ENCODE measurements at regions not wholly inside any gene's neighbourhood (a gene's known extent, or its start where the extent isn't known, plus 50 kb on each side); places are given as distances from the start of the nearest gene placed in this dataset.

DNA sequence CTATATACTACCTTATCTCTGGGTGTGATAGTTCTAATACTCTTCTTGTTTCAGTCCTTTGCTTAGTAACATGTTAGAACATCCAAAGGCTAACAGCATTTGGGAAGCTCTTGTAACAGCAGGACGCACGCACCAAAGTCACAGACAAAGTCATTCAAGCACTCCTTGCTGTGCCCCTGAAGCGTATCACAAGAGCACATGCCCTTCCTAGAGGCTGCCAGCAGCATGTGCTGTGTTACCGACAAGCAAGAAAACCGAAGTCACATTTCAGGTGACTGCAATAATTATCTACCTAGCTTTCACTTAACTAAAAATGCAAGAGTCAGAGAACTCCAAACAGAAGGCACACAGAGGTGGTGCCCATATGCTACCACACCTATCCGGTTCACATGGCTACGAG is 194.1 kb downstream of the KLF12 start:
- Histone ChIP-seq H3K4me3 (ENCODE audit: low read depth, low read length) (no peak overlapping the region), H3K27ac (ENCODE audit: low read depth, low read length) (no peak overlapping the region), H3K4me1 (ENCODE audit: control insufficient read depth, insufficient read depth, low read length, unreplicated experiment) (peaks cover 33% of the 10 kb centered on the region), H3K79me2 (ENCODE audit: control insufficient read depth, insufficient read depth, low read length, unreplicated experiment) (peaks cover 19% of the 10 kb centered on the region), H2AFZ (ENCODE audit: low read length, unreplicated experiment) (no peak overlapping the region), H3K36me3 (ENCODE audit: insufficient read depth, low read length) (no peaks in the 10 kb centered on the region), H3K27me3 (ENCODE audit: insufficient read depth, low read length) (no peaks in the 10 kb centered on the region)

DNA sequence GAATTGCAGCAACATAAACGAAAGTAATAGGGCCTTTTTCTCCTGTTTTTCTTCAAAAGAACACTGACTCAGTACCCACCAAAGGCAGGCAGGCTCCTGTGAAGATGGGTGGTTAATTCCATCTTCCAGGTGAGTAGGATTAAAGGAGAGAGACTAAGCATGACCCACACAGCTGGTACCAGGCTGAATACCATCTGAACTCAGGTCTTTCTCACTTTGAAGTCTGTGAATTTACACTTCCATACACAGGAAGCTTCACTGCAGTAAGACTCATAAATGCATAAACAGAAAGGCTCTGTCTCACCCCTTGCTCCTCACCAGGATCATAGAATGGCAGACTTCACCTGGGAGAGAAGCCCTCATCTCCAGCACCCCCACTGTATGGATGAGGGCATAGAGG is 194.6 kb downstream of the KLF12 start:
- Histone ChIP-seq H3K27me3 (ENCODE audit: insufficient read depth, low read length) (no peaks in the 10 kb centered on the region), H3K27ac (ENCODE audit: low read depth, low read length) (no peak overlapping the region), H3K79me2 (ENCODE audit: control insufficient read depth, insufficient read depth, low read length, unreplicated experiment) (peaks cover 19% of the 10 kb centered on the region), H3K4me1 (ENCODE audit: control insufficient read depth, insufficient read depth, low read length, unreplicated experiment) (peaks cover 34% of the 10 kb centered on the region), H3K4me3 (ENCODE audit: low read depth, low read length) (no peak overlapping the region), H2AFZ (ENCODE audit: low read length, unreplicated experiment) (no peak overlapping the region), H3K36me3 (ENCODE audit: insufficient read depth, low read length) (no peaks in the 10 kb centered on the region)

DNA sequence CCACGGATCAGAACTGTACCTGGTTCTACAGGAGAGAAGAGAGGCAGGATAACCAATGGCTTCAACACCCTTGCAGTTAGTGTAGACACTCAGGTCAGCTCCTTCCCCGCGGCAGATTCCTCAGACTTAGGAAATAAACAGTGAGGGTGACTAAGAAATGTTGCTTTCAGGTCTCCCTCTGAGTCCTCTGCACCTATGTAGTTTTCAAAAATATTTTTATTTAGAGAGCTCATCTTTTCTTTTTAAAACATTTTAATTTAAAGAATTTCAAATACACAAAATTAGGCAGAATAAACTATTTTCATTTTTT is 195.2 kb downstream of the KLF12 start:
- peaks cover 40% of the 10 kb centered on the region for H3K4me1 ChIP-seq (ENCODE audit: control insufficient read depth, insufficient read depth, low read length, unreplicated experiment)
- no peaks in the 10 kb centered on the region for H3K27me3 ChIP-seq (ENCODE audit: insufficient read depth, low read length)
- peaks cover 17% of the 10 kb centered on the region for H3K79me2 ChIP-seq (ENCODE audit: control insufficient read depth, insufficient read depth, low read length, unreplicated experiment)
- no peak overlapping the region for H2AFZ ChIP-seq (ENCODE audit: low read length, unreplicated experiment)
- no peak overlapping the region for H3K4me3 ChIP-seq (ENCODE audit: low read depth, low read length)
- peak overlapping the region; percentile 5; the same call in 1 of the 2 replicates for H3K27ac ChIP-seq (ENCODE audit: low read depth, low read length)
- no peaks in the 10 kb centered on the region for H3K36me3 ChIP-seq (ENCODE audit: insufficient read depth, low read length)

DNA sequence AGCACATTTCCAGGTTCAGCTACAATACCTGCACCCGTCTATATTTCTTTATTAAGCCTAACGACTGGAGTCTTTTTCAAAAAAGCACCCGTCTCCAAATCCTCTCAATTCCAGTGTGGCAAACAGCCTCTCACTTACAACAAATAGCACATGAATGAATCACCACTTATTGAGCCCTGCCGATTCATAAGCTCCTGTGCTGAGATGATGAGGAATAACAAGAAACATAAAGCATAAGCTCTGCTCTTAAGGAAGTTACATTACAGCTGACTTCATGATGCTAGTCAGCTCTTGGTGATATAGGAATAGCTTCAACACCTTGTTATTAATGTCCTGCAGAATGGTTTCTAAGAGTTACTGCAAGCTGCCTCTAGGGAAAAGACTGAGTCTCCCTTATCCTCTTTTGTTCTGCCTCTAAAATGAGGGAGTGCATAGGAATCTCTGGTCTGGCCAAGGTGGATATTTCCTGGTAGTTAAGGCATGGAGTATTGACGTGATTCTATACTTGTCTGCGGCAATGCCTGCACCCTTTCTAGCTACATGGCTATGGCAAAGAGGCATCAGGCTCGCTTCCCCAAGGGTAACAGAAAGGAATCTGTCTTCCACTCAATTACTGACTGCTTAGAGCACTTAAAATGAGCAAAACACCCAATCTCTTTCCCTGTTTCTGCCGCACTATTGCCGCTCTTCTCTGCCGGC is 195.7 kb downstream of the KLF12 start:
- Histone ChIP-seq H3K4me3 (ENCODE audit: low read depth, low read length) (0 out of 2 replicates have a peak overlapping the region, but pooled peaks have one; percentile 10), H3K79me2 (ENCODE audit: control insufficient read depth, insufficient read depth, low read length, unreplicated experiment) (peaks cover 17% of the 10 kb centered on the region), H3K27ac (ENCODE audit: low read depth, low read length) (peak overlapping the region; percentile 33; the same call in 1 of the 2 replicates), H3K27me3 (ENCODE audit: insufficient read depth, low read length) (no peaks in the 10 kb centered on the region), H3K4me1 (ENCODE audit: control insufficient read depth, insufficient read depth, low read length, unreplicated experiment) (peaks cover 39% of the 10 kb centered on the region), H2AFZ (ENCODE audit: low read length, unreplicated experiment) (no peak overlapping the region), H3K36me3 (ENCODE audit: insufficient read depth, low read length) (no peaks in the 10 kb centered on the region)

DNA sequence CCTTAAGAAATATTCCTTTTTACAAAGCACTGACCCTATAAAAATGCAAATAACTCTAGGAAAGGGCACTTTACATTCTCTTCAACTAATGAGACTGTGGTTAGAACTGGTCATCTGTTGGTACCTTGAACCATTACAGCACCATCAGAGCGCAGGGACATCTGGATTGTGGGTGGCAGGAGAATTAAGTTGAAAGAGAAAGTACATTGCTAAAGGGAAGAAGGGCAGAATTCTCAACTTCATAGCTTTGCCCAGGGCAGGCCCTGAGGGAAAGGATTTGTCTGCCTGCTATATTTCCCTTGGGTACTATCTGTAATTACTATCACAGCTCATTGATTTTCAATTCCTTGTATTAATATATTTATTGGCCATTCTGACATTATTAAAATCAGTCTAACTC is 196.8 kb downstream of the KLF12 start:
- Histone ChIP-seq H3K36me3 (ENCODE audit: insufficient read depth, low read length) (no peaks in the 10 kb centered on the region), H2AFZ (ENCODE audit: low read length, unreplicated experiment) (no peak overlapping the region), H3K27ac (ENCODE audit: low read depth, low read length) (no peak overlapping the region; the same call in 1 of the 2 replicates), H3K4me3 (ENCODE audit: low read depth, low read length) (no peak overlapping the region), H3K27me3 (ENCODE audit: insufficient read depth, low read length) (no peaks in the 10 kb centered on the region), H3K79me2 (ENCODE audit: control insufficient read depth, insufficient read depth, low read length, unreplicated experiment) (peaks cover 17% of the 10 kb centered on the region), H3K4me1 (ENCODE audit: control insufficient read depth, insufficient read depth, low read length, unreplicated experiment) (peaks cover 35% of the 10 kb centered on the region)

DNA sequence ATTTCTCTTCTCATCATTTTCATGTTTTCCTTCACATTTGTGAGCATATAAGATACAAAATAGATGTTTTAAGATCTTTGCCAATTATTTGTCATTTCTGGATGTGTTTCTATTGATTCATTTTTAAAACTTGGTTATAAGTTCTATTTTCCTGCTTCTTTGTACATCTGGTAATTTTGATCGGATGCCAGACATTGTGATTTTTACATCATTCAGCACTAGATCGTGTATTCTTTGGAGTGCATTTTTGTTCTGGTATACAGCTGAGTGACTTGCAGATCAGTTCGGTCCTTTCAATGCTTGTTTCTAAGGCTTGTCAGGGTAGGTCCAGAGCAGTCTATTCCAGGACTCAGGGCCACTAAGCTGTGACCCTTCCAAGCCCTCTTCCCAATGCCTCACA is 198.2 kb downstream of the KLF12 start:
- H3K79me2 ChIP-seq (ENCODE audit: control insufficient read depth, insufficient read depth, low read length, unreplicated experiment) = peaks cover 17% of the 10 kb centered on the region

GRCh38 chr13:73934771-73935170 is 199.4 kb downstream of the KLF12 start:
- Histone ChIP-seq H3K79me2 (ENCODE audit: control insufficient read depth, insufficient read depth, low read length, unreplicated experiment) (peaks cover 7% of the 10 kb centered on the region), H3K36me3 (ENCODE audit: insufficient read depth, low read length) (no peaks in the 10 kb centered on the region), H2AFZ (ENCODE audit: low read length, unreplicated experiment) (no peak overlapping the region), H3K27ac (ENCODE audit: low read depth, low read length) (peak overlapping the region; percentile 54), H3K4me3 (ENCODE audit: low read depth, low read length) (peak overlapping the region; percentile 17; the same call in 1 of the 2 replicates), H3K27me3 (ENCODE audit: insufficient read depth, low read length) (no peaks in the 10 kb centered on the region), H3K4me1 (ENCODE audit: control insufficient read depth, insufficient read depth, low read length, unreplicated experiment) (peaks cover 33% of the 10 kb centered on the region)

More for the DNA sequence above, 198.2 kb downstream of the KLF12 start:
- H3K36me3 ChIP-seq (ENCODE audit: insufficient read depth, low read length) = no peaks in the 10 kb centered on the region
- peaks cover 35% of the 10 kb centered on the region for H3K4me1 ChIP-seq (ENCODE audit: control insufficient read depth, insufficient read depth, low read length, unreplicated experiment)
- H3K4me3 ChIP-seq (ENCODE audit: low read depth, low read length) = no peak overlapping the region
- no peak overlapping the region for H3K27ac ChIP-seq (ENCODE audit: low read depth, low read length)
- H3K27me3 ChIP-seq (ENCODE audit: insufficient read depth, low read length) = no peaks in the 10 kb centered on the region
- no peak overlapping the region for H2AFZ ChIP-seq (ENCODE audit: low read length, unreplicated experiment)

DNA sequence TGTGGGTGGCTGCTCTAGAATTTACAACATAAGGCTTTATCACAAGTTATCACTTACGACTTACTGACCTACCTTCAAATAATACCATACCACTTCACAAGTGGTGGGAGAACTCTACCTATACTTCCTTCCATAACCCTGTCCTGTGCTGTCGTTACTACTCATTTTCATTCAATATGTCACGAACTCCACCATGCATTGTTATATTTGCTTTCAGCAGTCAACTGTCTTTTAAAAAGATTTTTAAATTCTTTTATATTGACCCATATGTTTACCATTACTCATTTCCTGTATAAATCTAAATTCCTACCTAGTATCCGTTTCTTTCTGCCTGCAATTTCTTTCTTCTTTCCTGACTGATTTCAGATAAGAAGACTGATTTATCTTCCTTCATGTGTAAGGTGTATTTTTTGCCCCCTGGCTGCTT is 200.0 kb downstream of the KLF12 start:
- Histone ChIP-seq H3K4me1 (ENCODE audit: control insufficient read depth, insufficient read depth, low read length, unreplicated experiment) (peaks cover 29% of the 10 kb centered on the region), H3K27me3 (ENCODE audit: insufficient read depth, low read length) (no peaks in the 10 kb centered on the region), H3K79me2 (ENCODE audit: control insufficient read depth, insufficient read depth, low read length, unreplicated experiment) (peaks cover 10% of the 10 kb centered on the region), H2AFZ (ENCODE audit: low read length, unreplicated experiment) (no peak overlapping the region), H3K36me3 (ENCODE audit: insufficient read depth, low read length) (no peaks in the 10 kb centered on the region), H3K4me3 (ENCODE audit: low read depth, low read length) (peak overlapping the region; percentile 17; the same call in 1 of the 2 replicates), H3K27ac (ENCODE audit: low read depth, low read length) (peak overlapping the region; percentile 54)

DNA sequence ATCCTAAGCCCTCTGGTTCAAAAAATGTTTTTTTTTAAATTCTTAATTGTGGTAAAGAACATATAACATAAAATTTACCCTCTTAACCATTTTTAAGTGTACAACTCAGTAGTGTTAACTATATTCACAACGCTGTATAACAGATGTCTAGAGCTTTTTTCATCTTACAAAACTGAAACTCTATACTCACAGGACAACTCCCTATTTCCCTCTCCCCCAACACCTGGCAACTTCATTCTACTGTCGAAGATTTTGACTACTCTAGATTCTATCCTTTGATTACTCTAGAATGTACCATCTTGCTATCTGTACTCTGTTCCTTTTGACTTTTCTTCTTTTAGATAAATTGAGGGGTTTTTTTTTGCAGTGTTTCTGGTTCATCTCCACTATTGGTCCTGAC is 200.4 kb downstream of the KLF12 start:
- H2AFZ ChIP-seq (ENCODE audit: low read length, unreplicated experiment) = no peak overlapping the region
- peaks cover 26% of the 10 kb centered on the region for H3K4me1 ChIP-seq (ENCODE audit: control insufficient read depth, insufficient read depth, low read length, unreplicated experiment)
- no peaks in the 10 kb centered on the region for H3K27me3 ChIP-seq (ENCODE audit: insufficient read depth, low read length)
- H3K79me2 ChIP-seq (ENCODE audit: control insufficient read depth, insufficient read depth, low read length, unreplicated experiment) = peaks cover 14% of the 10 kb centered on the region
- no peak overlapping the region for H3K4me3 ChIP-seq (ENCODE audit: low read depth, low read length)
- H3K36me3 ChIP-seq (ENCODE audit: insufficient read depth, low read length) = no peaks in the 10 kb centered on the region
- peak overlapping the region; percentile 54; the same call in 1 of the 2 replicates for H3K27ac ChIP-seq (ENCODE audit: low read depth, low read length)

GRCh38 chr13:73932091-73932490 is 202.1 kb downstream of the KLF12 start:
- Histone ChIP-seq H2AFZ (ENCODE audit: low read length, unreplicated experiment) (no peak overlapping the region), H3K4me1 (ENCODE audit: control insufficient read depth, insufficient read depth, low read length, unreplicated experiment) (peaks cover 10% of the 10 kb centered on the region), H3K27me3 (ENCODE audit: insufficient read depth, low read length) (no peaks in the 10 kb centered on the region), H3K36me3 (ENCODE audit: insufficient read depth, low read length) (no peaks in the 10 kb centered on the region), H3K27ac (ENCODE audit: low read depth, low read length) (no peak overlapping the region), H3K4me3 (ENCODE audit: low read depth, low read length) (no peak overlapping the region), H3K79me2 (ENCODE audit: control insufficient read depth, insufficient read depth, low read length, unreplicated experiment) (peaks cover 19% of the 10 kb centered on the region)

GRCh38 chr13:73929287-73929932 is 204.8 kb downstream of the KLF12 start:
- peaks cover 7% of the 10 kb centered on the region; the same call in 1 of the 2 replicates for H3K36me3 ChIP-seq (ENCODE audit: insufficient read depth, low read length)
- H3K4me1 ChIP-seq (ENCODE audit: control insufficient read depth, insufficient read depth, low read length, unreplicated experiment) = peaks cover 6% of the 10 kb centered on the region
- no peak overlapping the region for H3K4me3 ChIP-seq (ENCODE audit: low read depth, low read length)
- H3K27me3 ChIP-seq (ENCODE audit: insufficient read depth, low read length) = no peaks in the 10 kb centered on the region
- H3K27ac ChIP-seq (ENCODE audit: low read depth, low read length) = no peak overlapping the region
- peaks cover 18% of the 10 kb centered on the region for H3K79me2 ChIP-seq (ENCODE audit: control insufficient read depth, insufficient read depth, low read length, unreplicated experiment)
- H2AFZ ChIP-seq (ENCODE audit: low read length, unreplicated experiment) = no peak overlapping the region
